ENCODE measurements at regions not wholly inside any gene's neighbourhood (a gene's known extent, or its start where the extent isn't known, plus 50 kb on each side); places are given as distances from the start of the nearest gene placed in this dataset.

DNA sequence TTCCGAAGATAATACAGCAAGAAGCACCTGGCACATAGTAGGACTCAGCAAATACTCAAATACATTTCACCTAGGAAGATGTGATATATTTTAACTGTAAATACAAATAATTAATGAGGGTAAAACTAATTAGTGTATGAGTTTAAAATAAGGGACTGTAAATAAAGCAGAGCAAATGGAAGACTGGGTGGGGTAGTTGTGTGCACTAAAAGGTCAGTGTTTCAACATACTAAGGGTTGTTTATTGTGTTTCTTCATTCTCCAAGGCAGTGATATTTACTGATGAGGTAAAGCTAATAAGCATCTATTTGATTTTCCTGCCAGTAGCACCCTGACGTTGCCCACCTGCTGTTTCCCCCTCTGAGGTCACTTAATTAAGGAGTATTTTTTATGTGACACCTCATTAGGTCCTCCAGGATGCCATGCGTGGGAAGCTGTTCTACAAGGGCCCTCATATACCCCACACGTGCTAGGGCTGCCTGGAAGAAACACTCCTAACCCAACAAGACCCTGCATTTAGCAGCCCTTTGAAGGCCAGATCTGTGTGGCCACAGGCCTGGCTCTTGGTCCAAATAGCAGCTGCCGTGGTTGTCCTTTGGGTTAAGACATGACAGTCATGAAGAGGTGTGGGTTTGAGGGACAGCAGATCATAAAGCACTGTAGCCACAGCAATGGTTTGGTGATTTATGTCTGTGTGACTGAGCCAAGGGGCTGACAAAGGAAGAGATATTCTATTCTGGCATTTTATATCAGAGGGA is 97.5 kb upstream of the RPS23 start:
- 92% methylated on average over 5 of the region's 5 CpGs; no CpG with 5 or more reads in 1 of the 2 experiments for WGBS, 2 experiments (ENCODE audit: extremely low coverage in 1 of 2, insufficient coverage in 1 of 2, insufficient read length in 1 of 2, insufficient replicate concordance in 2 of 2, low coverage in 1 of 2, low lambda C conversion rate in 2 of 2, missing lambda C conversion rate in 1 of 2)

More for the DNA sequence above, 97.5 kb upstream of the RPS23 start:
- Histone ChIP-seq H4K5ac (ENCODE audit: insufficient read length, low read depth, low read length) (no peak overlapping the region), H2BK120ac (replicated peaks; ENCODE audit: low read depth, low read length) (no peak overlapping the region), H2AFZ (ENCODE audit: low read length) (no peak overlapping the region), H3K23ac (ENCODE audit: insufficient read length) (no peak overlapping the region), H3K14ac (ENCODE audit: insufficient read length) (no peak overlapping the region), H2BK12ac (ENCODE audit: low read depth, low read length) (no peak overlapping the region), H3K4ac (replicated peaks; ENCODE audit: insufficient read length, low read depth, low read length) (no peak overlapping the region), H3K18ac (ENCODE audit: extremely low read depth, low read length) (no peak overlapping the region), H3K4me3 (ENCODE audit: extremely low read depth in 1 of 4, insufficient read depth in 2 of 4, low read depth in 3 of 4, low read length in 4 of 4) (no peak overlapping the region), H3K79me1 (ENCODE audit: low read depth, low read length) (no peaks in the 10 kb centered on the region), H3K4me1 (replicated peaks in 1 of 4; ENCODE audit: control insufficient read depth in 3 of 4, insufficient read depth in 4 of 4, low read length in 3 of 4) (no peaks in the 10 kb centered on the region), H2AK5ac (ENCODE audit: low read depth, low read length) (no peak overlapping the region), H4K20me1 (replicated peaks in 1 of 2; ENCODE audit: control insufficient read depth in 1 of 2, insufficient read depth in 2 of 2, low read length in 2 of 2) (no peaks in the 10 kb centered on the region), H2BK20ac (ENCODE audit: low read length) (no peak overlapping the region), H3K79me2 (ENCODE audit: control insufficient read depth in 1 of 2, insufficient read depth in 2 of 2, low read length in 2 of 2) (no peaks in the 10 kb centered on the region), H3K56ac (replicated peaks; ENCODE audit: insufficient read length, low read depth, low read length) (no peak overlapping the region), H3K36me3 (ENCODE audit: control insufficient read depth in 2 of 4, insufficient read depth in 4 of 4, low read length in 3 of 4) (no peaks in the 10 kb centered on the region; a peak in 1 of 8 replicates), H3K9me3 (ENCODE audit: insufficient read depth in 2 of 2, low read depth in 1 of 2, low read length in 1 of 2) (peaks cover 6 to 17% of the 10 kb centered on the region in 2 experiments; a peak in 2 of 4 replicates), H3K27ac (ENCODE audit: low read depth, low read length) (no peak overlapping the region), H3K4me2 (ENCODE audit: insufficient read depth in 1 of 2, low read depth in 2 of 2, low read length in 2 of 2) (no peak overlapping the region), H4K91ac (replicated peaks; ENCODE audit: insufficient read length, low read length) (no peak overlapping the region), H3K27me3 (replicated peaks in 1 of 4; ENCODE audit: control insufficient read depth in 3 of 4, extremely low read depth in 1 of 4, insufficient read depth in 3 of 4, low read length in 3 of 4) (no peaks in the 10 kb centered on the region), H2BK15ac (ENCODE audit: low read length) (no peak overlapping the region), H2BK5ac (ENCODE audit: low read depth, low read length) (no peak overlapping the region), H4K8ac (ENCODE audit: extremely low read depth, insufficient read depth, low read length) (no peak overlapping the region), H3K9ac (replicated peaks in 1 of 4; ENCODE audit: extremely low read depth in 1 of 4, low read depth in 3 of 4, low read length in 3 of 4) (no peak overlapping the region), H3K23me2 (ENCODE audit: low read depth, low read length) (no peaks in the 10 kb centered on the region)
- TF ChIP-seq NRF1 (IDR thresholded peaks at IDR 0.05; ENCODE audit: low read depth, low read length) (no peak), NANOG (IDR thresholded peaks at IDR 0.05; ENCODE audit: insufficient read depth, low read depth, low read length, poor library complexity, severe bottlenecking) (no peak), HDAC2 (IDR thresholded peaks at IDR 0.05; ENCODE audit: borderline replicate concordance in 1 of 2, low read depth in 2 of 2, low read length in 2 of 2) (no peak), USF2 (IDR thresholded peaks at IDR 0.05; ENCODE audit: low read length) (no peak), GABPA (IDR thresholded peaks at IDR 0.05; ENCODE audit: borderline replicate concordance, insufficient read depth, low read length) (no peak), YY1 (IDR thresholded peaks at IDR 0.05; ENCODE audit: low read depth, low read length) (no peak), TAF1 (IDR thresholded peaks at IDR 0.05; ENCODE audit: low read depth, low read length) (no peak)
- POLR2A ChIA-PET (ENCODE audit: partially characterized antibody) = no interaction called here
- DNase-seq (ENCODE audit: low read depth in 1 of 2, low spot score in 2 of 2) = no peak
- FAIRE-seq = no peak
- CTCF ChIA-PET (ENCODE audit: partially characterized antibody) = interaction anchor here (0.8 to 1.7 kb wide), 3 partner anchors 19 to 27 kb away, joined by 3 to 6 read pairs (median 4); no protein-coding TSS in a partner anchor

Measured in H1 (cell line).